Upper lobe of right lung (tissue), 1 donor: ENCODE measurements at regions not wholly inside any gene's neighbourhood (a gene's known extent, or its start where the extent isn't known, plus 50 kb on each side); places are given as distances from the start of the nearest gene placed in this dataset.
"Not testable (repeated sequence)": the region's sequence is repeated elsewhere in the genome, so short reads cannot be mapped to it uniquely, and the experiment has no call there.

Experiments
- ATAC-seq: fragments of 200-7000 bp; cut with Tn5 transposase; one replicate; pipeline ENCODE4 v1.9.1; 2020; ENCODE audit warnings: mild to moderate bottlenecking, moderate library complexity
- DNase-seq: peaks from one replicate; pipeline ENCODE4 v3.0.0-alpha.2; 2020
- H3K27ac ChIP-seq: fragments of 200-600 bp; one replicate; pipeline ENCODE4 v1.8.0; 2022
- H3K27me3 ChIP-seq: fragments of 200-600 bp; one replicate; pipeline ENCODE4 v1.8.0; 2022; ENCODE audit warnings: mild to moderate bottlenecking
- H3K36me3 ChIP-seq: fragments of 200-600 bp; one replicate; pipeline ENCODE4 v1.8.0; 2022
- H3K4me1 ChIP-seq: fragments of 200-600 bp; one replicate; pipeline ENCODE4 v1.8.0; 2022
- H3K4me3 ChIP-seq: fragments of 200-600 bp; one replicate; pipeline ENCODE4 v1.8.0; 2022; ENCODE audit warnings: mild to moderate bottlenecking
- H3K9me3 ChIP-seq: fragments of 200-600 bp; one replicate; pipeline ENCODE4 v1.8.0; 2022
- CTCF ChIP-seq: fragments of 200-600 bp; IDR thresholded peaks from one replicate; pipeline ENCODE4 v1.8.0; 2022; ENCODE audit warnings: antibody characterized with exemption
- intact Hi-C: fragments of 100-400 bp; cut with DNase I; formaldehyde crosslinking; loops from one replicate; pipeline ENCODE4 v1.11.0; 2022
- donor health status: DM: no; HTN: yes; CAD: no; lungs with severe emphysema.

DNA sequence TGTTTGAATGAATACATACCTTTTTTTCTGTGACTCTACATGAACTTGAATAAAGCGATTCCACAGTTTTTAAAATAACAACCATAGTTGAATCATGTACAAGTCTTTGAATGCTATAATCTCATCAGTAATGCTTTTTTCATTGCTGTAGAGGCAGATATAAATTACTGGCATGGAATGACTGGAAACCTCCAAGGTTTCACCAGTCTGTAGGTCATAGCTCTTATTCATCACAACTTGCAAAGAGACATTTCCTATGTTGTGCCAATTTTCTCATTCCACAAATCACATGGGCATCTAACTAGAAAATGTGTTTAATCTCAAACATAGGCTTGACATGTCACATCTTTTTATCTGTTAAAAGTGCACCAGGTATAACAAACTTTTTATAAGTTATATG lies 407.1 kb upstream of the KCNMB2 start:
- Histone ChIP-seq H3K27ac (no peak overlapping the region), H3K36me3 (no peaks in the 10 kb centered on the region), H3K9me3 (no peaks in the 10 kb centered on the region), H3K4me1 (no peaks in the 10 kb centered on the region), H3K4me3 (no peak overlapping the region), H3K27me3 (no peaks in the 10 kb centered on the region)
- DNase-seq (no peak), ATAC-seq (no peak)
- no peak for TF ChIP-seq CTCF
- intact Hi-C loops = no loop called here

GRCh38 chr3:178131801-178132200 lies 404.4 kb upstream of the KCNMB2 start:
- Histone ChIP-seq H3K36me3 (no peaks in the 10 kb centered on the region), H3K4me3 (no peak overlapping the region), H3K9me3 (no peaks in the 10 kb centered on the region), H3K27me3 (no peaks in the 10 kb centered on the region), H3K27ac (no peak overlapping the region), H3K4me1 (no peaks in the 10 kb centered on the region)
- intact Hi-C loops = no loop called here
- TF ChIP-seq CTCF = no peak
- DNase-seq (no peak), ATAC-seq (no peak)

DNA sequence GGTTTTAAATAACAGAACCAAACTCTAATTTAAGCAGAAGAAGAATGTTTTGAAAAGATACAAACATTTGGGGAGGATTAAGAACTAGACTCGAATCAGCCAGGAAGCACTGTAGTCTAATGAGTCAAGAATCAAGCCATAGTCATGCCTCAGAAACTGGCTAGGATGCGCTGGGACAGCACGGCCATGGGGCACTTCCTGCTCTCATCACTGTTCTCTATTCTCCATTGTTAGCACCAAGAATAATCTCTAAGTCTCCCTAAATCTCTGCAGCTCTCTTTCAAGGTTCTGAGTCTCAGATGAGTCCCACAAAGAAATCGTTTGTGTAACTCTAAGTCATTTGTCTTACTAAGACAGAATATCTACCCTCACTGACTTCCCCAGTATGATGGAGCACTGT lies 399.0 kb upstream of the KCNMB2 start:
- Histone ChIP-seq H3K9me3 (no peaks in the 10 kb centered on the region), H3K4me1 (no peaks in the 10 kb centered on the region), H3K27me3 (no peaks in the 10 kb centered on the region), H3K27ac (no peak overlapping the region), H3K36me3 (no peaks in the 10 kb centered on the region), H3K4me3 (no peak overlapping the region)
- TF ChIP-seq CTCF = no peak
- ATAC-seq (no peak), DNase-seq (no peak)
- intact Hi-C loops = no loop called here

GRCh38 chr3:178137831-178138230 lies 398.4 kb upstream of the KCNMB2 start:
- ATAC-seq (no peak), DNase-seq (no peak)
- no peaks in the 10 kb centered on the region for H3K9me3 ChIP-seq
- H3K36me3 ChIP-seq = no peaks in the 10 kb centered on the region
- no peak for TF ChIP-seq CTCF
- H3K27ac ChIP-seq = no peak overlapping the region
- H3K4me3 ChIP-seq = no peak overlapping the region
- intact Hi-C loops = no loop called here
- H3K27me3 ChIP-seq = no peaks in the 10 kb centered on the region
- H3K4me1 ChIP-seq = no peaks in the 10 kb centered on the region

- Histone ChIP-seq H3K4me3 (no peak overlapping the region), H3K4me1 (no peaks in the 10 kb centered on the region), H3K9me3 (no peaks in the 10 kb centered on the region), H3K27me3 (no peaks in the 10 kb centered on the region), H3K27ac (no peak overlapping the region), H3K36me3 (no peaks in the 10 kb centered on the region)
- TF ChIP-seq CTCF = no peak
- ATAC-seq = no peak
- no peak for DNase-seq
- intact Hi-C loops = no loop called here
Measured at GRCh38 chr3:178139116-178139515, 397.1 kb upstream of the KCNMB2 start.

- Histone ChIP-seq H3K4me1 (no peaks in the 10 kb centered on the region), H3K36me3 (no peaks in the 10 kb centered on the region), H3K9me3 (no peaks in the 10 kb centered on the region), H3K27me3 (no peaks in the 10 kb centered on the region), H3K27ac (no peak overlapping the region), H3K4me3 (no peak overlapping the region)
- intact Hi-C loops = no loop called here
- no peak for TF ChIP-seq CTCF
- no peak for DNase-seq
- no peak for ATAC-seq
Measured at GRCh38 chr3:178140531-178141304, 395.5 kb upstream of the KCNMB2 start.

DNA sequence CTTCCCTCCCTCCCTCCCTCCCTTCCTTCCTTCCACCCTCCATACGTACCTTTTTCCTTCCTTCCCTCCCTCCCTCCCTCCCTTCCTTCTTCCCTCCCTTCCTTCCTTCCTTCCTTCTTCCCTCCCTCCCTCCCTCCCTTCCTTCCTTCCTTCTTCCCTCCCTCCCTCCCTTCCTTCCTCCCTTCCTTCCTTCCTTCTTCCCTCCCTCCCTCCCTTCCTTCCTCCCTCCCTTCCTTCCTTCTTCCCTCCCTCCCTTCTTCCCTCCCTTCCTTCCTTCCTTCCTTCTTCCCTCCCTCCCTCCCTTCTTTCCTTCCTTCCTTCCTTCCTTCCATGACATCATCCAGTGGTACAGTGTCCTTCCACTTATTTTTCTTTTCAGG lies 394.9 kb upstream of the KCNMB2 start:
- H3K4me3 ChIP-seq, H3K27ac ChIP-seq, H3K9me3 ChIP-seq, DNase-seq, intact Hi-C loops, H3K4me1 ChIP-seq, ATAC-seq, H3K36me3 ChIP-seq, H3K27me3 ChIP-seq: not testable (repeated sequence)
